Hepatocyte (in vitro differentiated cells): ENCODE measurements at regions not wholly inside any gene's neighbourhood (a gene's known extent, or its start where the extent isn't known, plus 50 kb on each side); places are given as distances from the start of the nearest gene placed in this dataset.

Experiments used
- DNase-seq: peaks from one replicate; pipeline ENCODE4 v3.0.0-alpha.2; 2016; ENCODE audit warnings: low spot score
- H2AFZ ChIP-seq: fragments of 200-600 bp; sonication (generic); 2 replicates; pipeline ENCODE4 v1.6.0; 2016; ENCODE audit warnings: antibody characterized with exemption, mild to moderate bottlenecking
- H3K27ac ChIP-seq: fragments of 200-600 bp; sonication (generic); 2 replicates; pipeline ENCODE4 v1.5.1; 2016; ENCODE audit warnings: mild to moderate bottlenecking
- H3K27me3 ChIP-seq: fragments of 200-600 bp; sonication (generic); 2 replicates; pipeline ENCODE4 v1.6.1; 2016
- H3K36me3 ChIP-seq: fragments of 200-600 bp; sonication (generic); replicated peaks from 2 replicates; pipeline ENCODE4 v1.5.1; 2016; ENCODE audit warnings: low read depth; ENCODE audit not compliant: insufficient read depth
- H3K4me1 ChIP-seq: fragments of 200-600 bp; sonication (generic); 2 replicates; pipeline ENCODE4 v1.5.1; 2016; ENCODE audit warnings: mild to moderate bottlenecking, moderate library complexity; ENCODE audit not compliant: insufficient read depth
- H3K4me2 ChIP-seq: fragments of 200-600 bp; sonication (generic); 2 replicates; pipeline ENCODE4 v1.6.0; 2016
- H3K4me3 ChIP-seq: fragments of 200-600 bp; sonication (generic); 2 replicates; pipeline ENCODE4 v1.5.1; 2016; ENCODE audit warnings: mild to moderate bottlenecking
- H3K79me2 ChIP-seq: fragments of 200-600 bp; sonication (generic); 2 replicates; pipeline ENCODE4 v1.6.0; 2017; ENCODE audit warnings: mild to moderate bottlenecking
- H3K9me2 ChIP-seq: fragments of 200-600 bp; sonication (generic); replicated peaks from 2 replicates; pipeline ENCODE4 v1.6.0; 2017; ENCODE audit warnings: mild to moderate bottlenecking; ENCODE audit not compliant: insufficient read depth
- H3K9me3 ChIP-seq: fragments of 200-600 bp; sonication (generic); 2 replicates; pipeline ENCODE4 v1.5.1; 2016; ENCODE audit warnings: low read depth, mild to moderate bottlenecking
- H4K20me1 ChIP-seq: fragments of 200-600 bp; sonication (generic); 2 replicates; pipeline ENCODE4 v1.6.0; 2016; ENCODE audit warnings: mild to moderate bottlenecking; ENCODE audit not compliant: insufficient read depth, poor library complexity, severe bottlenecking
- EZH2 ChIP-seq: fragments of 200-600 bp; sonication (generic); IDR thresholded peaks from 2 replicates; pipeline ENCODE4 v1.6.1; 2016; ENCODE audit warnings: antibody characterized with exemption, mild to moderate bottlenecking, borderline replicate concordance
- EZH2phosphoT487 ChIP-seq: fragments of 200-600 bp; sonication (generic); IDR thresholded peaks from one replicate; pipeline ENCODE4 v1.6.1; 2018; ENCODE audit warnings: antibody characterized with exemption, mild to moderate bottlenecking, low read depth, moderate library complexity; ENCODE audit not compliant: unreplicated experiment, severe bottlenecking
- WGBS: methylation state at CpG from one replicate; pipeline ENCODE4 v1.1.6; 2016; ENCODE audit warnings: low lambda C conversion rate; ENCODE audit errors: missing lambda C conversion rate; 5-methylcytosine and 5-hydroxymethylcytosine counted together
- TF ChIP-seq, protein P1 (sequence below): fragments of 200-600 bp; sonication (generic); IDR thresholded peaks from 2 replicates; pipeline ENCODE4 v1.5.1; 2016; ENCODE audit warnings: antibody characterized with exemption, mild to moderate bottlenecking; ENCODE audit not compliant: poor library complexity

DNA sequence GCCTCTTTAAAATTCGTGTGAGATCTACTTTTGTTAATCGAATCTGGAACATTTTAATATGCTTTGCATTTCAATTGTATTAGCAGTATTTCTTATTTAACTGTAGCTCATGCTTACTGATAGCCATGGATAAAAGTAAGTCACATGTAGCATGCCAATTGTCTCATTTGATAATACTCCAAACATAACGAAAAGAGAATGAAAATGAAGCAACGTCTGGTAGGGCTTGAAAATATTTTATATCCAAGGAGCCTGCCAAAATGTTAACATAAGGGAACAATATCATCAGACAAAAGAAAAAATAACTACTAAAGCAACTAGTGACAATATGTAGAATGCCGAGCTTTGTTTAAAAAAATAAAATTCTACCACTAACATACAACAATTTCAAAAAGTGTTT is 94.1 kb upstream of the MID1 start:
- WGBS, result 76% methylated on average over 5 of the region's 5 CpGs
- no peaks in the 10 kb centered on the region for H3K27me3 ChIP-seq

DNA sequence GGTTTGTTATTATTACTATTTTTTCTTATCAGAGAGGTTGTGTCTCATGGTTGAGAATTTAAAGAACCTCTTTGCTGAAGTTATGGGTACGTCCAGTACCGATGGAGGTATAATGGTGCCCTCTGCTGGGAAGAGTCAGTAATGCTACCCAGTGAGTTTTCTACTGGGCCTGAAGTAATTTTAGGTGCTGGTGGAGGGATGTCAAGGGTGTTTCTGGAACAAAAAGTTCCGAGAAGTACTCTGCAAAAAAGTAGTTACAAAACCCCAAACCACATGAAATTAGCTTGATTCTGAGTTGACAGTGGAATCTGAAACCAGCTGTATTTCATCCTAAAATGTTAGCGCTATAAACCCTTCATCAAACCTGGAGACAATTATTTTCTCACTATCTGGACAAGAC is 102.5 kb upstream of the MID1 start:
- no peaks in the 10 kb centered on the region for H3K27me3 ChIP-seq
- H3K4me3 ChIP-seq, result no peak overlapping the region
- TF ChIP-seq, protein P1, sequence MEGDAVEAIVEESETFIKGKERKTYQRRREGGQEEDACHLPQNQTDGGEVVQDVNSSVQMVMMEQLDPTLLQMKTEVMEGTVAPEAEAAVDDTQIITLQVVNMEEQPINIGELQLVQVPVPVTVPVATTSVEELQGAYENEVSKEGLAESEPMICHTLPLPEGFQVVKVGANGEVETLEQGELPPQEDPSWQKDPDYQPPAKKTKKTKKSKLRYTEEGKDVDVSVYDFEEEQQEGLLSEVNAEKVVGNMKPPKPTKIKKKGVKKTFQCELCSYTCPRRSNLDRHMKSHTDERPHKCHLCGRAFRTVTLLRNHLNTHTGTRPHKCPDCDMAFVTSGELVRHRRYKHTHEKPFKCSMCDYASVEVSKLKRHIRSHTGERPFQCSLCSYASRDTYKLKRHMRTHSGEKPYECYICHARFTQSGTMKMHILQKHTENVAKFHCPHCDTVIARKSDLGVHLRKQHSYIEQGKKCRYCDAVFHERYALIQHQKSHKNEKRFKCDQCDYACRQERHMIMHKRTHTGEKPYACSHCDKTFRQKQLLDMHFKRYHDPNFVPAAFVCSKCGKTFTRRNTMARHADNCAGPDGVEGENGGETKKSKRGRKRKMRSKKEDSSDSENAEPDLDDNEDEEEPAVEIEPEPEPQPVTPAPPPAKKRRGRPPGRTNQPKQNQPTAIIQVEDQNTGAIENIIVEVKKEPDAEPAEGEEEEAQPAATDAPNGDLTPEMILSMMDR, result peak; percentile 60
- TF ChIP-seq EZH2phosphoT487 (no peak), EZH2 (no peak)
- peak; percentile 66 for DNase-seq
- H4K20me1 ChIP-seq, result no peaks in the 10 kb centered on the region
- no peak overlapping the region for H3K27ac ChIP-seq
- no peaks in the 10 kb centered on the region for H3K36me3 ChIP-seq
- 40% methylated on average over 4 of the region's 4 CpGs for WGBS
- H2AFZ ChIP-seq, result no peak overlapping the region
- no peaks in the 10 kb centered on the region for H3K4me1 ChIP-seq
- no peaks in the 10 kb centered on the region for H3K9me2 ChIP-seq
- H3K79me2 ChIP-seq, result no peaks in the 10 kb centered on the region
- no peak overlapping the region for H3K4me2 ChIP-seq
- no peaks in the 10 kb centered on the region for H3K9me3 ChIP-seq

More for the DNA sequence above, 94.1 kb upstream of the MID1 start:
- no peak overlapping the region for H3K4me2 ChIP-seq
- H3K79me2 ChIP-seq, result no peaks in the 10 kb centered on the region
- H3K9me2 ChIP-seq, result no peaks in the 10 kb centered on the region
- H3K9me3 ChIP-seq, result no peaks in the 10 kb centered on the region
- H3K36me3 ChIP-seq, result no peaks in the 10 kb centered on the region
- no peak overlapping the region for H3K4me3 ChIP-seq
- TF ChIP-seq EZH2, result no peak
- TF ChIP-seq, protein P1, result no peak
- no peak for TF ChIP-seq EZH2phosphoT487
- no peaks in the 10 kb centered on the region for H4K20me1 ChIP-seq
- H3K27ac ChIP-seq, result no peak overlapping the region
- DNase-seq, result no peak
- no peaks in the 10 kb centered on the region for H3K4me1 ChIP-seq
- H2AFZ ChIP-seq, result no peak overlapping the region

DNA sequence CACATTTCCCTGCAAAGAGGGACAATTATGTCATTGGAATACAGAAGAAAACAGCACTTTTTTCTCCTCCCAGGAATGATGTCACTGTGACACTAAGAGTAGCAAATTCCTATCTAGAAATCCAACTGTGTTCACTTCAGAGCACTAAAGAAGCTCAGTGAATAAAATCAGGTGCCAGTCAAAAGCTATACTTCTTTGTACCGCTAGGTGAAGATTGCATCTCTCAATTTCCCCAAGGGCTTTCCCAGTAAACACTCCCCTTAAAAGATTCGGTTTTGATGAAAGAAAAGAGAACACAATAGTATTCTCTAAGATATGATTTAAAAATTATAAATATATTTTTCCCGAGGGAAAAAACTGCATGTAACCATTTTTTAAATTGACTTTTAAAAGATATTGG is 104.7 kb upstream of the MID1 start:
- no peaks in the 10 kb centered on the region for H3K9me3 ChIP-seq
- no peaks in the 10 kb centered on the region for H3K36me3 ChIP-seq
- no peaks in the 10 kb centered on the region for H3K79me2 ChIP-seq
- H3K4me2 ChIP-seq, result no peak overlapping the region
- no peaks in the 10 kb centered on the region for H3K27me3 ChIP-seq
- no peaks in the 10 kb centered on the region for H4K20me1 ChIP-seq
- no peak overlapping the region for H3K27ac ChIP-seq
- no peaks in the 10 kb centered on the region for H3K9me2 ChIP-seq
- TF ChIP-seq, protein P1, result peak; percentile 13
- TF ChIP-seq EZH2, result no peak
- no peaks in the 10 kb centered on the region for H3K4me1 ChIP-seq
- no peak overlapping the region for H3K4me3 ChIP-seq
- WGBS, result 44% methylated on average over 3 of the region's 3 CpGs
- no peak overlapping the region for H2AFZ ChIP-seq
- DNase-seq, result no peak

DNA sequence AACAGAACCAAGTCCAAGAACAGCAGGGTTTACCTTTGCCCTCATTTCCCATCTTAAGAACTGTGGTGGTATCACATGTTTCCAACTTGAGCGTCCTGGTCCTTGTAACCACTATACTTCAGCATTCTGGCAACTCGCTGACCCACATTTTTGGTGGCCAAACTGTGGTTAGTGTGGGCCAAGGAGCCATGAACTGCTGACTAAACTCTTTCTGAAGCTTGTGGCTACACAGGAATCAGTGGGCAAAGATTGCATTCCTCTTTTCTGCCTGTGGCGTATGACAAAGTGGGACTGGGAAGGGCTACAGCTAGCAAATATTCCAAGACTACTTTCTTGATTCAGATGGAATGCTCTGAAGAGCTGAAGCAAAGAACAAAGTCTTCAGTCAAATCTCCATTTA is 106.3 kb upstream of the MID1 start:
- no peaks in the 10 kb centered on the region for H3K9me2 ChIP-seq
- no peaks in the 10 kb centered on the region for H3K79me2 ChIP-seq
- H2AFZ ChIP-seq, result no peak overlapping the region
- no peak overlapping the region for H3K4me2 ChIP-seq
- H3K4me3 ChIP-seq, result no peak overlapping the region
- no peaks in the 10 kb centered on the region for H3K27me3 ChIP-seq
- WGBS, result 74% methylated on average over 3 of the region's 3 CpGs
- H3K36me3 ChIP-seq, result no peaks in the 10 kb centered on the region
- no peak for DNase-seq
- no peaks in the 10 kb centered on the region for H3K9me3 ChIP-seq
- H4K20me1 ChIP-seq, result no peaks in the 10 kb centered on the region
- no peak overlapping the region for H3K27ac ChIP-seq
- no peaks in the 10 kb centered on the region for H3K4me1 ChIP-seq
- TF ChIP-seq, protein P1, result no peak
- TF ChIP-seq EZH2phosphoT487, result no peak
- no peak for TF ChIP-seq EZH2
